IgD-negative memory B cell (primary cell): ENCODE measurements at regions not wholly inside any gene's neighbourhood (a gene's known extent, or its start where the extent isn't known, plus 50 kb on each side); places are given as distances from the start of the nearest gene placed in this dataset.
"Not testable (repeated sequence)": the region's sequence is repeated elsewhere in the genome, so short reads cannot be mapped to it uniquely, and the experiment has no call there.

ENCODE experiments used
- H3K27ac Mint-ChIP-seq, 3 donors: one replicate each; pipeline ENCODE4 v1.8.0; 2020 to 2022; ENCODE audit warnings: mild to moderate bottlenecking in 3 of 3, mixed read lengths in 3 of 3, moderate library complexity in 1 of 3
- H3K27me3 Mint-ChIP-seq: one replicate; pipeline ENCODE4 v1.8.0; 2021; ENCODE audit warnings: mixed read lengths
- H3K36me3 Mint-ChIP-seq: one replicate; pipeline ENCODE4 v1.8.0; 2020; ENCODE audit warnings: mild to moderate bottlenecking, mixed read lengths
- H3K4me1 Mint-ChIP-seq, 3 donors: one replicate each; pipeline ENCODE4 v1.8.0; 2020 to 2022; ENCODE audit warnings: mixed read lengths in 3 of 3, mild to moderate bottlenecking in 1 of 3
- H3K4me3 Mint-ChIP-seq, 4 donors: one replicate each; pipeline ENCODE4 v1.8.0; 2020 to 2022; ENCODE audit warnings: mild to moderate bottlenecking in 4 of 4, mixed read lengths in 4 of 4, moderate library complexity in 3 of 4
- H3K9me3 Mint-ChIP-seq, 3 donors: one replicate each; pipeline ENCODE4 v1.8.0; 2020 to 2021; ENCODE audit warnings: mixed read lengths in 3 of 3, mild to moderate bottlenecking in 1 of 3

GRCh38 chr17:33697557-33697956, 404.5 kb upstream of the ASIC2 start:
- peaks cover 4% of the 10 kb centered on the region for H3K36me3 Mint-ChIP-seq
- no peaks in the 10 kb centered on the region for H3K4me1 Mint-ChIP-seq
- H3K27me3 Mint-ChIP-seq, result peaks cover 4% of the 10 kb centered on the region
- no peak overlapping the region for H3K4me3 Mint-ChIP-seq
- H3K9me3 Mint-ChIP-seq, result peaks cover 0 to 3% (median 0%) of the 10 kb centered on the region in 3 donors
- H3K27ac Mint-ChIP-seq, result no peak overlapping the region

- no peak overlapping the region for H3K27ac Mint-ChIP-seq
- H3K27me3 Mint-ChIP-seq, result peaks cover 2% of the 10 kb centered on the region
- H3K4me3 Mint-ChIP-seq, result no peak overlapping the region
- H3K9me3 Mint-ChIP-seq, result peaks cover 1 to 5% (median 2%) of the 10 kb centered on the region in 3 donors
- H3K36me3 Mint-ChIP-seq, result peaks cover 3% of the 10 kb centered on the region
- H3K4me1 Mint-ChIP-seq, result no peaks in the 10 kb centered on the region
Observed at GRCh38 chr17:33701910-33702309, 408.8 kb upstream of the ASIC2 start.

- Mint-ChIP-seq H3K27me3 (no peaks in the 10 kb centered on the region), H3K27ac (no peak overlapping the region), H3K36me3 (no peaks in the 10 kb centered on the region), H3K9me3 (peaks cover 0 to 5% (median 4%) of the 10 kb centered on the region in 3 donors), H3K4me3 (no peak overlapping the region), H3K4me1 (no peaks in the 10 kb centered on the region)
Observed at GRCh38 chr17:33704856-33705255, 411.8 kb upstream of the ASIC2 start.

- Mint-ChIP-seq H3K27me3 (no peaks in the 10 kb centered on the region), H3K9me3 (peaks cover 2 to 5% (median 3%) of the 10 kb centered on the region in 3 donors), H3K4me3 (no peak overlapping the region), H3K36me3 (no peaks in the 10 kb centered on the region), H3K27ac (no peak overlapping the region), H3K4me1 (no peaks in the 10 kb centered on the region)
Observed at GRCh38 chr17:33709881-33710280, 416.8 kb upstream of the ASIC2 start.

GRCh38 chr17:33712120-33712519, 419.0 kb upstream of the ASIC2 start:
- Mint-ChIP-seq H3K9me3 (peaks cover 0 to 3% (median 2%) of the 10 kb centered on the region in 3 donors), H3K4me1 (no peaks in the 10 kb centered on the region), H3K27ac (no peak overlapping the region), H3K27me3 (peaks cover 7% of the 10 kb centered on the region), H3K36me3 (no peaks in the 10 kb centered on the region), H3K4me3 (no peak overlapping the region)

GRCh38 chr17:33716957-33717356, 423.9 kb upstream of the ASIC2 start:
- Mint-ChIP-seq H3K9me3 (peaks cover 0 to 3% (median 2%) of the 10 kb centered on the region in 3 donors), H3K27me3 (peaks cover 7% of the 10 kb centered on the region), H3K36me3 (no peaks in the 10 kb centered on the region), H3K4me3 (no peak overlapping the region), H3K4me1 (no peaks in the 10 kb centered on the region), H3K27ac (no peak overlapping the region)

GRCh38 chr17:33723736-33724135, 430.6 kb upstream of the ASIC2 start:
- not testable (repeated sequence) for H3K36me3 Mint-ChIP-seq, H3K27me3 Mint-ChIP-seq, H3K4me3 Mint-ChIP-seq, H3K9me3 Mint-ChIP-seq, H3K27ac Mint-ChIP-seq, H3K4me1 Mint-ChIP-seq

- Mint-ChIP-seq H3K4me3 (no peak overlapping the region), H3K27me3 (peaks cover 2% of the 10 kb centered on the region), H3K9me3 (peaks cover 0 to 3% (median 1%) of the 10 kb centered on the region in 3 donors), H3K27ac (peak overlapping the region in 1 of 3 donors; percentile 73), H3K36me3 (no peaks in the 10 kb centered on the region), H3K4me1 (no peaks in the 10 kb centered on the region)
Observed at GRCh38 chr17:33725675-33726271, 432.7 kb upstream of the ASIC2 start.

GRCh38 chr17:33730131-33730530, 437.0 kb upstream of the ASIC2 start:
- Mint-ChIP-seq H3K27me3 (peaks cover 2% of the 10 kb centered on the region), H3K27ac (no peak overlapping the region), H3K9me3 (peaks cover 0 to 12% (median 4%) of the 10 kb centered on the region in 3 donors), H3K36me3 (no peaks in the 10 kb centered on the region), H3K4me1 (no peaks in the 10 kb centered on the region), H3K4me3 (no peak overlapping the region)

- Mint-ChIP-seq H3K27ac (no peak overlapping the region), H3K4me1 (no peaks in the 10 kb centered on the region), H3K36me3 (no peaks in the 10 kb centered on the region), H3K27me3 (peaks cover 6% of the 10 kb centered on the region), H3K4me3 (no peak overlapping the region), H3K9me3 (peaks cover 0 to 12% (median 4%) of the 10 kb centered on the region in 3 donors)
Observed at GRCh38 chr17:33732116-33732515, 439.0 kb upstream of the ASIC2 start.

- H3K27me3 Mint-ChIP-seq, result peaks cover 6% of the 10 kb centered on the region
- H3K36me3 Mint-ChIP-seq, result no peaks in the 10 kb centered on the region
- H3K27ac Mint-ChIP-seq, result no peak overlapping the region
- peaks cover 0 to 4% (median 3%) of the 10 kb centered on the region in 3 donors for H3K9me3 Mint-ChIP-seq
- no peaks in the 10 kb centered on the region for H3K4me1 Mint-ChIP-seq
- no peak overlapping the region for H3K4me3 Mint-ChIP-seq
Observed at GRCh38 chr17:33739714-33740113, 446.6 kb upstream of the ASIC2 start.

GRCh38 chr17:33745047-33745760, 452.1 kb upstream of the ASIC2 start:
- Mint-ChIP-seq H3K4me1 (no peaks in the 10 kb centered on the region), H3K27me3 (peaks cover 4% of the 10 kb centered on the region)

GRCh38 chr17:33749171-33749570, 456.1 kb upstream of the ASIC2 start:
- Mint-ChIP-seq H3K4me3 (no peak overlapping the region), H3K27ac (no peak overlapping the region), H3K27me3 (peaks cover 15% of the 10 kb centered on the region), H3K9me3 (peaks cover 3 to 7% (median 6%) of the 10 kb centered on the region in 3 donors), H3K36me3 (no peaks in the 10 kb centered on the region), H3K4me1 (peaks cover 0 to 4% (median 0%) of the 10 kb centered on the region in 3 donors)

More at GRCh38 chr17:33745047-33745760, 452.1 kb upstream of the ASIC2 start:
- H3K9me3 Mint-ChIP-seq, result peaks cover 0 to 3% (median 0%) of the 10 kb centered on the region in 3 donors
- no peak overlapping the region for H3K27ac Mint-ChIP-seq
- H3K4me3 Mint-ChIP-seq, result no peak overlapping the region
- no peaks in the 10 kb centered on the region for H3K36me3 Mint-ChIP-seq

- no peak overlapping the region for H3K27ac Mint-ChIP-seq
- H3K36me3 Mint-ChIP-seq, result no peaks in the 10 kb centered on the region
- peaks cover 5 to 14% (median 10%) of the 10 kb centered on the region in 3 donors for H3K9me3 Mint-ChIP-seq
- H3K4me1 Mint-ChIP-seq, result peaks cover 0 to 4% (median 0%) of the 10 kb centered on the region in 3 donors
- peaks cover 12% of the 10 kb centered on the region for H3K27me3 Mint-ChIP-seq
- H3K4me3 Mint-ChIP-seq, result peak overlapping the region in 2 of 4 donors; percentile 42 to 71
Observed at GRCh38 chr17:33750943-33751701, 458.0 kb upstream of the ASIC2 start.

GRCh38 chr17:33751702-33752065, 458.6 kb upstream of the ASIC2 start:
- Mint-ChIP-seq H3K9me3 (peaks cover 5 to 14% (median 10%) of the 10 kb centered on the region in 3 donors), H3K36me3 (no peaks in the 10 kb centered on the region), H3K27ac (no peak overlapping the region), H3K27me3 (peaks cover 12% of the 10 kb centered on the region), H3K4me1 (peaks cover 0 to 4% (median 0%) of the 10 kb centered on the region in 3 donors), H3K4me3 (peak overlapping the region in 2 of 4 donors; percentile 42 to 71)
